GM23338 (cell line): ENCODE measurements at regions not wholly inside any gene's neighbourhood (a gene's known extent, or its start where the extent isn't known, plus 50 kb on each side); places are given as distances from the start of the nearest gene placed in this dataset.

ENCODE experiments used
- ATAC-seq: fragments of 200-7000 bp; cut with Tn5 transposase; 3 replicates; pipeline ENCODE4 v1.9.1; 2020
- DNase-seq: peaks from one replicate; pipeline ENCODE4 v3.0.0-alpha.2; 2015; ENCODE audit warnings: low spot score
- H2AFZ ChIP-seq: fragments of 200-600 bp; sonication (generic); 2 replicates; pipeline ENCODE4 v1.8.0; 2016; ENCODE audit warnings: antibody characterized with exemption, mild to moderate bottlenecking, moderate library complexity
- H3F3A ChIP-seq: fragments of 200-600 bp; sonication (generic); replicated peaks from 2 replicates; pipeline ENCODE4 v1.8.0; 2017; ENCODE audit warnings: antibody characterized with exemption, mixed run types, low read depth
- H3K27ac ChIP-seq: fragments of 200-600 bp; sonication (generic); 2 replicates; pipeline ENCODE4 v1.6.1; 2016; ENCODE audit warnings: low read depth
- H3K27me3 ChIP-seq: fragments of 200-600 bp; sonication (generic); 2 replicates; pipeline ENCODE4 v1.8.0; 2016; ENCODE audit warnings: mild to moderate bottlenecking, mixed run types, moderate library complexity; ENCODE audit not compliant: insufficient read depth
- H3K36me3 ChIP-seq: fragments of 200-600 bp; sonication (generic); 2 replicates; pipeline ENCODE4 v1.8.0; 2016; ENCODE audit warnings: mild to moderate bottlenecking; ENCODE audit not compliant: insufficient read depth
- H3K4me1 ChIP-seq: fragments of 200-600 bp; sonication (generic); 2 replicates; pipeline ENCODE4 v1.8.0; 2016; ENCODE audit warnings: mild to moderate bottlenecking, moderate library complexity; ENCODE audit not compliant: insufficient read depth
- H3K4me2 ChIP-seq: fragments of 200-600 bp; sonication (generic); 2 replicates; pipeline ENCODE4 v1.7.1; 2017; ENCODE audit warnings: mixed run types
- H3K4me3 ChIP-seq: fragments of 200-600 bp; sonication (generic); 2 replicates; pipeline ENCODE4 v1.6.1; 2016; ENCODE audit warnings: mixed run types
- H3K79me2 ChIP-seq: fragments of 200-600 bp; sonication (generic); replicated peaks from 2 replicates; pipeline ENCODE4 v1.8.0; 2017; ENCODE audit warnings: mild to moderate bottlenecking; ENCODE audit not compliant: insufficient read depth
- H3K9me2 ChIP-seq: fragments of 200-600 bp; sonication (generic); 2 replicates; pipeline ENCODE4 v1.8.0; 2017; ENCODE audit not compliant: insufficient read depth
- H4K20me1 ChIP-seq: fragments of 200-600 bp; sonication (generic); replicated peaks from 2 replicates; pipeline ENCODE4 v1.8.0; 2017; ENCODE audit warnings: mild to moderate bottlenecking; ENCODE audit not compliant: insufficient read depth
- H3K27ac Mint-ChIP-seq: 2 replicates; pipeline ENCODE4 v1.8.0; 2020; ENCODE audit warnings: inconsistent platforms, mild to moderate bottlenecking, moderate library complexity, mixed read lengths
- H3K27me3 Mint-ChIP-seq: 3 replicates; pipeline ENCODE4 v1.8.0; 2022; ENCODE audit warnings: low read depth, mild to moderate bottlenecking, moderate library complexity, mixed read lengths, inconsistent platforms; ENCODE audit not compliant: insufficient read depth, poor library complexity
- H3K36me3 Mint-ChIP-seq: 3 replicates; pipeline ENCODE4 v1.8.0; 2021; ENCODE audit warnings: low read depth, mild to moderate bottlenecking, inconsistent platforms, moderate library complexity, mixed read lengths
- H3K4me1 Mint-ChIP-seq: 3 replicates; pipeline ENCODE4 v1.8.0; 2020; ENCODE audit warnings: mild to moderate bottlenecking, inconsistent platforms, mixed read lengths
- H3K4me3 Mint-ChIP-seq: 3 replicates; pipeline ENCODE4 v1.8.0; 2021; ENCODE audit warnings: moderate library complexity, mild to moderate bottlenecking, inconsistent platforms, mixed read lengths
- H3K9me3 Mint-ChIP-seq: 3 replicates; pipeline ENCODE4 v1.8.0; 2020; ENCODE audit warnings: moderate library complexity, mild to moderate bottlenecking, inconsistent platforms, mixed read lengths
- CREB1 ChIP-seq: fragments of 250-450 bp; sonication (Bioruptor Pico); IDR thresholded peaks from 2 replicates; pipeline ENCODE4 v1.5.0; 2020; ENCODE audit warnings: low read depth, mild to moderate bottlenecking, moderate library complexity
- EZH2phosphoT487 ChIP-seq: fragments of 200-600 bp; sonication (generic); IDR thresholded peaks from one replicate; pipeline ENCODE4 v1.8.1; 2018; ENCODE audit warnings: antibody characterized with exemption; ENCODE audit not compliant: unreplicated experiment
- JUNB ChIP-seq: IDR thresholded peaks from one replicate; pipeline ENCODE4 v1.6.1; 2016; ENCODE audit warnings: antibody characterized with exemption; ENCODE audit not compliant: unreplicated experiment
- POLR2AphosphoS5 ChIP-seq: IDR thresholded peaks from 2 replicates; pipeline ENCODE4 v1.6.1; 2016; ENCODE audit warnings: antibody characterized with exemption, low read depth
- STAT1 ChIP-seq: IDR thresholded peaks from one replicate; pipeline ENCODE4 v1.6.1; 2016; ENCODE audit warnings: antibody characterized with exemption; ENCODE audit not compliant: unreplicated experiment
- ZNF114 ChIP-seq: fragments of 250-450 bp; sonication (Bioruptor Pico); IDR thresholded peaks from 2 replicates; pipeline ENCODE4 v1.5.0; 2020; ENCODE audit warnings: mild to moderate bottlenecking, moderate library complexity
- ZNF462 ChIP-seq: fragments of 250-450 bp; sonication (Bioruptor Pico); IDR thresholded peaks from 2 replicates; pipeline ENCODE4 v1.5.0; 2020; ENCODE audit warnings: mild to moderate bottlenecking, moderate library complexity
- TF ChIP-seq, protein P1 (sequence below): IDR thresholded peaks from 2 replicates; pipeline ENCODE4 v1.6.1; 2016; ENCODE audit warnings: antibody characterized with exemption

- TF ChIP-seq EZH2phosphoT487 = no peak
- no peak for TF ChIP-seq ZNF114 (CRISPR knock-in tag)
- no peak for TF ChIP-seq JUNB
- TF ChIP-seq STAT1 = no peak
- no peak for TF ChIP-seq CREB1 (CRISPR knock-in tag)
- TF ChIP-seq, protein P1, sequence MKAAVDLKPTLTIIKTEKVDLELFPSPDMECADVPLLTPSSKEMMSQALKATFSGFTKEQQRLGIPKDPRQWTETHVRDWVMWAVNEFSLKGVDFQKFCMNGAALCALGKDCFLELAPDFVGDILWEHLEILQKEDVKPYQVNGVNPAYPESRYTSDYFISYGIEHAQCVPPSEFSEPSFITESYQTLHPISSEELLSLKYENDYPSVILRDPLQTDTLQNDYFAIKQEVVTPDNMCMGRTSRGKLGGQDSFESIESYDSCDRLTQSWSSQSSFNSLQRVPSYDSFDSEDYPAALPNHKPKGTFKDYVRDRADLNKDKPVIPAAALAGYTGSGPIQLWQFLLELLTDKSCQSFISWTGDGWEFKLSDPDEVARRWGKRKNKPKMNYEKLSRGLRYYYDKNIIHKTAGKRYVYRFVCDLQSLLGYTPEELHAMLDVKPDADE = no peak
- no peak for TF ChIP-seq POLR2AphosphoS5
- TF ChIP-seq ZNF462 (CRISPR knock-in tag) = no peak
- H3K27me3 ChIP-seq = no peaks in the 10 kb centered on the region
- H3K4me1 ChIP-seq = no peaks in the 10 kb centered on the region
- ATAC-seq = no peak
- no peak for DNase-seq
- no peak overlapping the region for H3K27ac Mint-ChIP-seq
- no peaks in the 10 kb centered on the region for H3K79me2 ChIP-seq
- no peaks in the 10 kb centered on the region for H3K36me3 Mint-ChIP-seq
- H3K9me3 Mint-ChIP-seq = no peaks in the 10 kb centered on the region
- H3K4me3 ChIP-seq = no peak overlapping the region
- no peaks in the 10 kb centered on the region for H3F3A ChIP-seq
- H4K20me1 ChIP-seq = no peaks in the 10 kb centered on the region
- H3K4me2 ChIP-seq = no peak overlapping the region
- H3K9me2 ChIP-seq = no peaks in the 10 kb centered on the region
- H3K27me3 Mint-ChIP-seq = no peaks in the 10 kb centered on the region
- H2AFZ ChIP-seq = peak overlapping the region; percentile 52; the same call in 1 of the 2 replicates
- no peaks in the 10 kb centered on the region for H3K36me3 ChIP-seq
- no peak overlapping the region for H3K4me3 Mint-ChIP-seq
- H3K4me1 Mint-ChIP-seq = 0 out of 3 replicates have a peak, but pooled peaks cover 2% of the 10 kb centered on the region
- H3K27ac ChIP-seq = no peak overlapping the region
Observed at GRCh38 chr18:61133783-61134182, 199.4 kb upstream of the CDH20 start.
